Stimulated activated CD4-positive, alpha-beta T cell treated with anti-CD3 and anti-CD28 coated beads, Interleukin-2, amount 100 ng/mL, for 4 hours (primary cell): ENCODE measurements at regions not wholly inside any gene's neighbourhood (a gene's known extent, or its start where the extent isn't known, plus 50 kb on each side); places are given as distances from the start of the nearest gene placed in this dataset.

Source experiments
- DNase-seq: peaks from one replicate; pipeline ENCODE4 v3.0.0-alpha.2; 2020; ENCODE audit warnings: low read depth

GRCh38 chr14:65186951-65187350 is 84.6 kb upstream of the MAX start:
- no peak for DNase-seq

GRCh38 chr14:65187421-65188049 is 85.2 kb upstream of the MAX start:
- no peak for DNase-seq

- DNase-seq = no peak
These were observed 88.0 kb upstream of the MAX start for GRCh38 chr14:65190312-65190711.

GRCh38 chr14:65191716-65192115 is 89.4 kb upstream of the MAX start:
- DNase-seq = no peak

GRCh38 chr14:65192686-65193085 is 90.4 kb upstream of the MAX start:
- no peak for DNase-seq

GRCh38 chr14:65193916-65194590 is 91.7 kb upstream of the MAX start:
- DNase-seq = no peak

GRCh38 chr14:65195042-65195719 is 92.9 kb upstream of the MAX start:
- no peak for DNase-seq

- DNase-seq = no peak
These were observed 96.0 kb upstream of the MAX start for GRCh38 chr14:65198346-65198745.

- DNase-seq = no peak
These were observed 98.1 kb upstream of the MAX start for GRCh38 chr14:65200454-65200853.

GRCh38 chr14:65203574-65203973 is 101.3 kb upstream of the MAX start:
- no peak for DNase-seq

- DNase-seq = no peak
These were observed 101.7 kb upstream of the MAX start for GRCh38 chr14:65204056-65204455.

GRCh38 chr14:65206078-65206447 is 103.7 kb upstream of the MAX start:
- no peak for DNase-seq

- DNase-seq = no peak
These were observed 104.3 kb upstream of the MAX start for GRCh38 chr14:65206448-65207096.

GRCh38 chr14:65208548-65208947 is 106.2 kb upstream of the MAX start:
- DNase-seq = no peak

GRCh38 chr14:65210118-65210821 is 108.0 kb upstream of the MAX start:
- DNase-seq = no peak

GRCh38 chr14:65210822-65211182 is 108.5 kb upstream of the MAX start:
- no peak for DNase-seq

- DNase-seq = no peak
These were observed 109.1 kb upstream of the MAX start for GRCh38 chr14:65211341-65211987.

GRCh38 chr14:65213316-65213715 is 111.0 kb upstream of the MAX start:
- no peak for DNase-seq

GRCh38 chr14:65214741-65215140 is 112.4 kb upstream of the MAX start:
- DNase-seq = no peak

GRCh38 chr14:65219353-65219752 is 117.0 kb upstream of the MAX start:
- no peak for DNase-seq

GRCh38 chr14:65222440-65222858 is 120.1 kb upstream of the MAX start:
- peak; percentile 37 for DNase-seq

- DNase-seq = no peak
These were observed 121.3 kb upstream of the MAX start for GRCh38 chr14:65223636-65224035.
